ACC112 (cell line): ENCODE measurements at regions not wholly inside any gene's neighbourhood (a gene's known extent, or its start where the extent isn't known, plus 50 kb on each side); places are given as distances from the start of the nearest gene placed in this dataset.
"Not testable (repeated sequence)": the region's sequence is repeated elsewhere in the genome, so short reads cannot be mapped to it uniquely, and the experiment has no call there.

Experiments used
- H2AFZ ChIP-seq: fragments of 200-600 bp; sonication (generic); one replicate; pipeline ENCODE4 v1.6.0; 2017; ENCODE audit warnings: antibody characterized with exemption, low read length; ENCODE audit not compliant: unreplicated experiment
- H3K27ac ChIP-seq: fragments of 200-600 bp; sonication (generic); 2 replicates; pipeline ENCODE4 v1.5.1; 2014; ENCODE audit warnings: low read depth, mild to moderate bottlenecking, antibody characterized with exemption, low read length, moderate library complexity
- H3K27me3 ChIP-seq: fragments of 200-600 bp; sonication (generic); 2 replicates; pipeline ENCODE4 v1.6.1; 2014; ENCODE audit warnings: mild to moderate bottlenecking, antibody characterized with exemption, low read length, moderate library complexity, mixed read lengths; ENCODE audit not compliant: insufficient read depth
- H3K36me3 ChIP-seq: fragments of 200-600 bp; sonication (generic); 2 replicates; pipeline ENCODE4 v1.6.1; 2016; ENCODE audit warnings: mild to moderate bottlenecking, antibody characterized with exemption, low read length, moderate library complexity, mixed read lengths; ENCODE audit not compliant: insufficient read depth
- H3K4me1 ChIP-seq: fragments of 200-600 bp; sonication (generic); one replicate; pipeline ENCODE4 v1.6.1; 2016; ENCODE audit warnings: low read length, mixed read lengths; ENCODE audit not compliant: insufficient read depth, unreplicated experiment, control insufficient read depth
- H3K4me3 ChIP-seq: fragments of 200-600 bp; sonication (generic); 2 replicates; pipeline ENCODE4 v1.5.1; 2014; ENCODE audit warnings: mild to moderate bottlenecking, low read depth, low read length
- H3K79me2 ChIP-seq: fragments of 200-600 bp; sonication (generic); one replicate; pipeline ENCODE4 v1.6.0; 2016; ENCODE audit warnings: low read length; ENCODE audit not compliant: control insufficient read depth, unreplicated experiment, insufficient read depth

GRCh38 chr9:29450343-29450875, 1877.1 kb upstream of the C9orf72 start:
- H3K27ac ChIP-seq, H3K79me2 ChIP-seq, H3K27me3 ChIP-seq, H3K36me3 ChIP-seq, H3K4me3 ChIP-seq, H3K4me1 ChIP-seq, H2AFZ ChIP-seq: not testable (repeated sequence)

GRCh38 chr9:29456940-29457339, 1883.7 kb upstream of the C9orf72 start:
- Histone ChIP-seq H3K27me3 (no peaks in the 10 kb centered on the region), H3K4me1 (no peaks in the 10 kb centered on the region), H3K36me3 (no peaks in the 10 kb centered on the region), H3K4me3 (no peak overlapping the region), H3K27ac (no peak overlapping the region), H3K79me2 (no peaks in the 10 kb centered on the region), H2AFZ (no peak overlapping the region)

- no peaks in the 10 kb centered on the region for H3K27me3 ChIP-seq
- no peak overlapping the region for H2AFZ ChIP-seq
- no peaks in the 10 kb centered on the region for H3K4me1 ChIP-seq
- H3K4me3 ChIP-seq: no peak overlapping the region
- H3K36me3 ChIP-seq: no peaks in the 10 kb centered on the region
- no peak overlapping the region for H3K27ac ChIP-seq
- no peaks in the 10 kb centered on the region for H3K79me2 ChIP-seq
Observed at GRCh38 chr9:29475471-29475870, 1902.2 kb upstream of the C9orf72 start.

- H3K79me2 ChIP-seq: no peaks in the 10 kb centered on the region
- H2AFZ ChIP-seq: no peak overlapping the region
- no peaks in the 10 kb centered on the region for H3K4me1 ChIP-seq
- no peaks in the 10 kb centered on the region for H3K36me3 ChIP-seq
- no peaks in the 10 kb centered on the region for H3K27me3 ChIP-seq
- no peak overlapping the region for H3K27ac ChIP-seq
- H3K4me3 ChIP-seq: no peak overlapping the region
Observed at GRCh38 chr9:29511680-29512079, 1938.4 kb upstream of the C9orf72 start.

GRCh38 chr9:29514336-29514735, 1941.1 kb upstream of the C9orf72 start:
- Histone ChIP-seq H3K4me3 (no peak overlapping the region), H3K4me1 (no peaks in the 10 kb centered on the region), H3K36me3 (no peaks in the 10 kb centered on the region), H3K27me3 (no peaks in the 10 kb centered on the region), H3K27ac (no peak overlapping the region), H2AFZ (no peak overlapping the region), H3K79me2 (no peaks in the 10 kb centered on the region)

GRCh38 chr9:29514862-29515261, 1941.6 kb upstream of the C9orf72 start:
- no peaks in the 10 kb centered on the region for H3K4me1 ChIP-seq
- no peak overlapping the region for H3K27ac ChIP-seq
- no peaks in the 10 kb centered on the region for H3K79me2 ChIP-seq
- no peaks in the 10 kb centered on the region for H3K27me3 ChIP-seq
- no peak overlapping the region for H3K4me3 ChIP-seq
- no peaks in the 10 kb centered on the region for H3K36me3 ChIP-seq
- no peak overlapping the region for H2AFZ ChIP-seq

GRCh38 chr9:29548436-29548835, 1975.2 kb upstream of the C9orf72 start:
- no peaks in the 10 kb centered on the region for H3K79me2 ChIP-seq
- H3K27ac ChIP-seq: no peak overlapping the region
- no peaks in the 10 kb centered on the region for H3K36me3 ChIP-seq
- no peak overlapping the region for H3K4me3 ChIP-seq
- no peaks in the 10 kb centered on the region for H3K4me1 ChIP-seq
- H3K27me3 ChIP-seq: no peaks in the 10 kb centered on the region
- H2AFZ ChIP-seq: no peak overlapping the region

GRCh38 chr9:29555502-29555901, 1982.2 kb upstream of the C9orf72 start:
- Histone ChIP-seq H3K4me3 (no peak overlapping the region), H3K79me2 (no peaks in the 10 kb centered on the region), H3K27ac (0 out of 2 replicates have a peak overlapping the region, but pooled peaks have one; percentile 59)

GRCh38 chr9:29556317-29556716, 1983.0 kb upstream of the C9orf72 start:
- Histone ChIP-seq H3K4me1 (no peaks in the 10 kb centered on the region), H2AFZ (no peak overlapping the region), H3K79me2 (no peaks in the 10 kb centered on the region), H3K27me3 (no peaks in the 10 kb centered on the region), H3K36me3 (no peaks in the 10 kb centered on the region), H3K27ac (peak overlapping the region; percentile 59), H3K4me3 (no peak overlapping the region)

More at GRCh38 chr9:29555502-29555901, 1982.2 kb upstream of the C9orf72 start:
- Histone ChIP-seq H3K27me3 (no peaks in the 10 kb centered on the region), H2AFZ (no peak overlapping the region), H3K36me3 (no peaks in the 10 kb centered on the region), H3K4me1 (no peaks in the 10 kb centered on the region)

GRCh38 chr9:29556746-29557145, 1983.5 kb upstream of the C9orf72 start:
- Histone ChIP-seq H3K4me1 (no peaks in the 10 kb centered on the region), H3K79me2 (no peaks in the 10 kb centered on the region), H2AFZ (no peak overlapping the region), H3K27me3 (no peaks in the 10 kb centered on the region), H3K4me3 (no peak overlapping the region), H3K27ac (peak overlapping the region; percentile 59), H3K36me3 (no peaks in the 10 kb centered on the region)

- Histone ChIP-seq H3K4me3 (no peak overlapping the region), H3K27me3 (no peaks in the 10 kb centered on the region), H3K27ac (no peak overlapping the region), H2AFZ (no peak overlapping the region), H3K4me1 (no peaks in the 10 kb centered on the region), H3K79me2 (no peaks in the 10 kb centered on the region), H3K36me3 (no peaks in the 10 kb centered on the region)
Observed at GRCh38 chr9:29564564-29564963, 1991.3 kb upstream of the C9orf72 start.
